Activated CD4-positive, CD25-positive, alpha-beta regulatory T cell treated with anti-CD3 and anti-CD28 coated beads, Interleukin-2, amount 50 U/mL, for 24 hours (primary cell): ENCODE measurements at regions not wholly inside any gene's neighbourhood (a gene's known extent, or its start where the extent isn't known, plus 50 kb on each side); places are given as distances from the start of the nearest gene placed in this dataset.

Source experiments
- ATAC-seq, 2 donors: fragments of 150-1000 bp; cut with Tn5 transposase; one replicate each; pipeline ENCODE4 v1.10.0; 2021; ENCODE audit warnings: mild to moderate bottlenecking in 1 of 2, moderate library complexity in 1 of 2

DNA sequence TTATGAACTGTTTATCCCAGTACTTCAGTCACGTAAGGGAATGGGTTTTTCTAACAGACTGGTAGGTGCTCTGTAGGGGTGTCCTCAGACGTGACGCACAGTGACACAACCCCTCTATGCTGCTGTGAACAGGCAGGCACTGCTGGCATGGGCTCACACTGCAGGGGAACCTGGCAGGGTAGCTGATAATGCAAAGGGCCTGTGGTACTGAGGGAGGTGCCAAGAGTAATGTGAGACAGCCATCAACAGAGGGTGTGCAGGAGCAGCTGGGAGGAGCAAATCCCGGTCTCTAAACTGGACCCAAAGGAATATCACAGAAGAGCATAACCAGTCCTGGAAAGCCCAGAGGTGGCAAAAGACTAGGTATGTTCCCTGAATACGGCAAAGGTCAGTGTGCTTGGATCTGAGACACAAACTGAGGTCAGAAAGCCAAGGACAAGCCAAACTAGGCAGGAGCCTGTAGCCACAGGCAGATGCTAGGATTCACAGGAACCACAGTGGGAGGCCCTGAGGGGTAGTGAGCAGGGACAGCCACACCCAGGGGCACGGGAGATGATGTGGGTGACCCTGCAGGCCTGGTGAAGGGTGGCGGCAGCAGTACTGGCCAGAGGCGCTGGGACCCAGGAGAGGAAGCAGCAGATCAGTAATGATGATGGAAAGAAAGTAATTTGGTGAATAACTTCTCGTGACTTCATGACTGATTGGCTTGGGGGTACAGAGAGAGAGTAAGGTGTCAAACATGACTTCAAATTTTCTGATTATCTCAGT, 248.1 kb upstream of the CHRNA7 start:
- no peak for ATAC-seq

DNA sequence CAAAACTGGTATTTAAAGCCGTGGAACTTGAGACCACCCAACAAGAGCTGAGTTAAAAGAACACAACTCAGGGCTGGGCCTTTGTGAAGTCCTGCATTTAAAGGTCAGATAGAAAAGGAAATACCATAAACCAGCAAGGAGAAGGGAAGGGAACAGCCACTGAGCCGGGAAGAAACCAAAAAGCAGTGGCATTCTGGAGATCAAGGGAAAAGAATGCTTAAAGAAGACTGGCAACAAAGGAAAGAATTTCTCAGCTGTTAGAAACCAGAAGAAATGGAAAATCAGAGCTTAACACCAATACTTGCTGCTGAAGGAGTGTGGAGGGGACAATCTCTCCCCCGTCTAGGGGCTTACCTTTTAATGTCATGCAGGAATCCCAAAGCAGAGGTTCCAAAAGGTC, 247.4 kb upstream of the CHRNA7 start:
- no peak for ATAC-seq

DNA sequence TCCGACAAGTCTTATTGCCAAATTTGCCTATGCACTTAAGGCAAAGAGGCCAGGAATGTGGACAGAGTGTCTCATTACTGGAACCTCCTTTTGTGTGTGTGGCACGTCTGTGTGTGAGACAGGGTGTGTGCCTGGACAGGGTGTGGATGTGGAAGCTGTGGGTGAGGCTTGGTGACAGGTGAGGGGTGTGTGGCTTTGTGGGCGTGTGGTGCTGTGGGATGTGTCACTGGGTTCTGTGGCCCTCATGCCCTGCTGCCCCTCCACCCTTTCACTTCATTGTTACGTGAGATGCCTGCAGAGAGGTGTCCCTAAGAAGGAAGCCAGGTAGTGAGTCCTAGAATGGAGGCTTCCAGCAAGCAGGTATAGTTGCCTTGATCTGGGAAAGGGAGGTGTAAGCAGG, 244.0 kb upstream of the CHRNA7 start:
- no peak for ATAC-seq

DNA sequence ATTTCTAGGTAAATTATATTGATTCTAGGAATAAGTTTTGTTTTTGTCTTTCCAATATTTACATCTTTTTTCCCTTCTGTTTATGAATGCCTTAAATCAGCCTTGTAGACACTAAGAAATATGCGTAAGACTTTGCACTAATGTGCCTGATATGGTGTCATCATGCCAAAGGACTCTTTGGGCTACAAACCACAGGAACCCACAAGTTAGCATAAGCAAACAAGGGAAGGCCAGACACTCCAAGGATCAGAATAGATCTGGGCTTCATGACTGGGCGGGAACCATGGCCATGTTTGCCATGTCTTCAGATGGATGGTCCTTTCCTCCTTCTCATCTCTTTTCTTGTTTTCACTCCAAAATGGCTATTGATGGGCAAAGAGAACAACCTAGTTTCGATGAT, 242.2 kb upstream of the CHRNA7 start:
- ATAC-seq = no peak

DNA sequence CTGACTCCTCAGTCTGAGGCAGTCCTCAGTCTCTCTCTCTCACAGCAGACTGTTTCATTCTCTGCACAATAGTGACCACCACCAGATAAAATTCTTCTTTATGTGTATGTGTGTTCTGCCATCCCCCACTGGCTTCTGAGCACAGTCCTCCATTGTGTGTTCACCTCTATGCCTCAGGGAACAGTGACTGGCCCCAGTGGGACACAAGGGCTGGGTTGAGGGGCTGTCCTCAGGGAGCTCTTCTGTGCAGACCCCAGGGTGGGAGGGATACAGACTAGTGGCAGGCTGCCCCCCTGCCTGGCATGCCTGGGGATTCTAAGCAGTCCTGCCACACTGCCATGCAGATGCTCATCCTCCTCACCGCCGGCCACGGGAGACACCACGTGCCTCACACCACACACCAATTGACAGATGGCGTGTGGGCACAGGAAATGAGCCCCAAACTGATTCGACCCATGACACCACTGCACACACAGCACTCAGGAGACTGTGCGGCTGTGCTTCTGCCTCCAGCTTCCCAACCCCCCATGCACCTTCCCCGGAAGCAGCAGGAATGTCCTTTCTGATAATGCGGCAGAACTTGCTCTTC, 237.6 kb upstream of the CHRNA7 start:
- ATAC-seq = no peak

DNA sequence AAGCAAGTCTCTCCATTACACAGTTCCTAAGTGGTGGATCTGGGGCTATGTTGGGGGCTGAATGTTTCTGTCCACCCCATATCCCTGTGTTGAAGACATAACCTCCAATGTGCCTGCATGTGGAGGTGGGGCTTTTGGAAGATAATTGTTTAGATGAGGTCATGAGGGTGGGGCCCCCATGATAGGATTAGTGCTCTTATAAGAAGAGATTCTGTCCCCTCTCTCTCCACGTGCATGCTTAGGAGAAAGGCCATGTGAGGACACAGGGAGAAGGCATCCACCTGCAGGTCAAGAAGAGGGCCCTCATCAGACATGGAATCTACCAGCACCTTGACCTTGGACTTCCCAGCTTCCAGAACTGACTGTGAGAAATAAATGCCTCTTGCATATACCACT, 231.0 kb upstream of the CHRNA7 start:
- ATAC-seq = no peak

DNA sequence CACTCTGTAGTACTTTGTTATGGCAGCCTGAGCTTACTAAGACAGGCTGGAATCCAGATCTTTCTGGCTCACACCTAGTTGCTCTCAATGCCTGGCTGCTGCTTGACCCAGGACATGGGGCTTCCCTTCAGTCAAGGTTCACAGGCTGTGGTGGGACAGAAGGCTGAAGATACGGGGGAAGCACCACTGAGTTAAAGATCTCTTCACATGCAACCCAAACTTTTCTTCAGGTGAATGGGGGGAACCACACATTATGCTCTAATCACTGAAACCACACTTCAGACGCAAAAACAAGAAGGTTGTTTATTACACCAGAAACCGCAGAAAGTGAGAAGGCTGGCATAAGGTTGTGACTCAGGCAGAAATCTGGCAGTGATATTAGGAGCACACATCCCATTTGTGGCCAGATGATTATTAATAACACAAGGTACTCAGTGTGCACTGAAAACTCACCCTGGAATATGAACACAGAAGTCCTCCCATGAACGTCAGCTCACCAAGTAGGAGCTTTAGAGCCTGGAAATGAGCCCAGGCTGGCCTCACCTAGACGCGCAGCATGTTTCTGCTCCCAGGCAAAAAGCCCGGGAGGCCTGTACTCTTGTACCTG, 230.5 kb upstream of the CHRNA7 start:
- ATAC-seq = no peak

DNA sequence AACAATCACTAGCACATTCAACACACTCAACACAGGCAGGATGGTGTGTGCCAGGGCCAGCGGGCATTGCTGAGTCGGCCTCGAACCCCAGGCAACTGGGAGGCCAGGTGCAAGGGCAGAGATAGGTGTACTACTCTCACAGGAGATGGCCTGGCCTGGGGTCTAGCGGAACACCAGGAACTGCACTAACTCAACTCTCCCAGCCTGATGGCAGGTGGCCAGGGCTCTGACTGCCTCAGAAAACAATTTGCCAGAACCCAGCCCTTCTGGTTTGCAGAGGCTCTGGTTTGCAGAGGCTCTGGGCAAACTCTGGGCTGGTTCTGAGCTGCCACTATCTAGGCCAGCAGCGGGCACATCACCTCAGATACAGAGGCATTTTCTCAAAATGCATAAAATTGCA, 229.2 kb upstream of the CHRNA7 start:
- no peak for ATAC-seq

DNA sequence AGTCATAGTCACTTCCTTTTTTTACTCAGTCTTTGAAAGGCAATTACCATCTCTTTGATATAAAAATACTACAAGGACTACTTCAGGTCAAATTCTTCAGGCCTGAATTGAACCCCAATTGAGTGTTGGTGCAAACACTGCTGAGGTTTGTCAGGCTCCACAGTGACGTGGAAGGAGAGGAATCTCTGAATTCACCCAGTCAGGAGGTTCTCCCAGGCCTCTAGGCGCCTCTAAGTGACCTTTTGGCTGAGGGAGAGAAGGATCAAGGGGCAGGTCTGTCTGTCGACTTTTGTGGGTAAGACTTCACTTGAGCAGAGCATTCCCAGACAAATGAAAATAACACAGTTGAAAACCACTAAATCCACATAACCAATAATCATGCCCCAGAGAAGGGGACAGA, 227.6 kb upstream of the CHRNA7 start:
- ATAC-seq = no peak

DNA sequence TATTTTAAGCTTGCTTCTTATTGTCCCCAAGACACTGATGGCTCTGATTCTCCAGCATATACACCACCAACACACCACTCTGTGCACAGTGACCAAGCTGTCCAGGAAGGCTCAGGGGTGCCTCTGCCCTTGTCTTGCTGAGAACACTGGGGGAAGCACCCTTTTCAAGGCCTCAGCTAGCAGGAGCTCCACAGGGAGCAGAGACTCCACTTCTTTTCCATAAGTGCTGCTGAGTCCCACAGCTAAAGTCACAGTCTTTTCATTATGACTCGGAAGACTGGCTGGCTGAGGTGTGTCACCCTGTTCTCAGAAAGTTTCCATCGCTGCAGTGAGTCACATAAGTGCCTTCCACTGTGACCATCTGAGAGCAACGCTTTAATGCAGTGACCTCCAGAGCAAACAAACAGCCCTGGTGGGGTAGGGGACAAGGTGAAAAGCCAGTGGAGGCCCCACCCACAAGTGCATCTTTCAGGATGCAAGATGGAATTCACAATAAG, 226.9 kb upstream of the CHRNA7 start:
- ATAC-seq = peak; percentile 24 to 45

DNA sequence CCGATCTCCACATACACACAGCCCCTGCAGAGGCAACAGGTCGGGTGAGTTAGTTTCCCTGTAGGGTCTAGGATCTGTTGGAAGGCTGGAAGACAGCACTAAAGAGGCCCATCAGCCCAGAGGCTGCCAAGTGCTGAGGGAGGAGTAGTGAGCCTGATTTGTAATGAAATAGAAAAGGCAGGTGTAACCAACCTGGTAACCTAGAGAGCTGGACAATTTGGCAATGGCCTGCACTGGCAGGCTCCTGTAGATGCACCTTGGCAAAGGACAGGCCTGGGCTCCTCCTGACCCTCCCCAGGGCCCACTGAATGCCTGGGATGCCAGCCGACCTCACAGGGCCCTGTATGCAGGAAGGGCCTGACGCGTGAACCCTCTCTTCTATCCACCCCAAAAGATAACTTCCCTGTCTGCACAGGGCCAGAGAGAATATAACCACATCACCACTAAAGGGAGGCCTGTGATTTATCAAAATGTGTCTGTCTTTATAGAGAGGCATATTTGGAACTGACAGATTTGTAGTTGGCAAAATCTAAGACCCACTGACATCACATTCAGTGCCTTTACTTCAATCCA, 225.1 kb upstream of the CHRNA7 start:
- ATAC-seq = no peak

DNA sequence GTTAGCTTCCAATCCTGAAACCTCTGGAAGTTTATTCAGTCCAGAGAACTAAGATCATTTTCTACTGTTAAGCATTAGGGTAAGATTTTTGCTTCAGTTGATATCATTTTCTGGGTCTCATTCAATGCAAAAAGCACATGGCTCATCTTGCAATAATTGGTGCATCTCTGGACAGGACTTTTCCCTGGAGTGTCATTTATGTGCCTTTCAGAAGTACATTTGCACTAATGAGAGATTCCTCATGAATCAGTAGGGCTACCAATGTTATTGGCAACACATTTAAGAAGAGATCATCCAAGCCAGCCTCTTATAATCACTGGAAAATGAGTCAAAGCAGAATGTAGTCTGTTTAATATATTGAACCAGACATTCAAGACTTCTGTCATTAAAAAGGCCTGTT, 224.2 kb upstream of the CHRNA7 start:
- no peak for ATAC-seq

DNA sequence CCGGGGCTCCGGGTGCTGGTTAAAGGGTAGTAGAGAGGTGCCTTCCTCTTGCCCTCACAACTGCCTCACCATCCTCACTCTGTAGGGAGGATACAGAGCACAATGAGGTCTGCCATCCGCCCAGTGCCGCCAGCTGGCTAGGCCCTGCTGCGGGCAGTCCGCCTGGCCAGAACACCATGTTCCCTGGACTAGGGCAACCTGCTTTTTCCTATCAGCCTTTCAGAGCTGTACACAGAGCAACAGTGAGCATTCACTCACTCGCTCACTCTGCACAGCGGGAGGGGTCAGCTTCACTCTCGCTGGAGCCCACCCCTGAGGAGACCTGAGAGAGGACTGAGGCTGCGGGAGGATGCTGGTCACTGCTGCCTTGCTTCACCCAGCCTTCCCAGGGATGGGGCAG, 218.7 kb upstream of the CHRNA7 start:
- no peak for ATAC-seq

DNA sequence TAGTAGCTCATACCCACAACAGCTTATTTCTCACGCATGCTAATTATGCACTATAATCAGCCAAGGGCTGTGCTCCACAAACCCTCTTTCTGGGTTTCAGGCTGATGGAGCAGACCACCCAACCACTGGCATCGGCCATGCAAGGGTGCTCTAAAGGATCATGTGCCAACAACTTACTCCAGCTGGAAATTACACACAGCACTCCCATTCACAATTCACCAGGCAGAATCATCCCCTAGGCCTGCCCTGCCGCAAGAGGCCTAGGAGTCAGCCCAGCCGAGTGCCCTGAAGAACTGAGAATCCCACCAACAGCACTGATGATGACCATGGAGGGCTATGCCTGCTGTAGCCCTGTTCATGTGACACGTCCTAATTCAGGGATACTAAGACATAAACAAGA, 216.2 kb upstream of the CHRNA7 start:
- no peak for ATAC-seq

DNA sequence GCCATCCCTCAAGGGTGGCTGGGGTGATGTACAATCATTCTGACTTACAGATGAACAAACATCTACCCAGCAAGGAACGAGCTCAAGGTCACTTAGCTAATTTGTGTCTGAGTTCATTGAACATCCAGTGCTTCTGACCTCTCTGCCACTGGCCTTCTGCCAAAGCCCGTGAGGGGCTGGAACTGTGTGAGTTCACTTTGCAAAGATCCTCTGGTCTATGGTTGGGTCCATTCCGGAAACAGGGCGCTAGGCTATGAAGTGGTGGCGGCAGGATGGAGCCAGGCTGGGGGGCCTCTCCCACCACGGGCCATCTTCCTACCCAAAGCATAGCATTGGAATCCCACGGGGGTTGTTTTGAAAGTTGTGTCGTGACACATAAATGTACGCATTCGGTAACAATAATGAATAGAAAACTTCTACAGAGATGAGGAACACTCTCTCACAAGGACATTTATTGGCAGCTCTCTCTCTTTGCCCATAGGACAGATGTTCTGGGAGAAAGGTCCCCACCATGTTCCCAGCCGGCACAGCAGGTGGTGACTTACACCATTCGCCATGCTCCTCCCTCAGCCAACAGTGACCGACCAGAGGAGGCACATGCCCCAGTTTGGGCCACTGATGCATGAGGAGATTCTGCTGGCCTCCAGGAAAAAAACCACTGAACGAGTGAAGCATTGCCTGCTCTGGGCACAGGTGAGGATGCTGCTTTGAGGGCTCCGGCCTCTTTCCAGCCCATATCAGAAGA, 214.7 kb upstream of the CHRNA7 start:
- no peak for ATAC-seq

DNA sequence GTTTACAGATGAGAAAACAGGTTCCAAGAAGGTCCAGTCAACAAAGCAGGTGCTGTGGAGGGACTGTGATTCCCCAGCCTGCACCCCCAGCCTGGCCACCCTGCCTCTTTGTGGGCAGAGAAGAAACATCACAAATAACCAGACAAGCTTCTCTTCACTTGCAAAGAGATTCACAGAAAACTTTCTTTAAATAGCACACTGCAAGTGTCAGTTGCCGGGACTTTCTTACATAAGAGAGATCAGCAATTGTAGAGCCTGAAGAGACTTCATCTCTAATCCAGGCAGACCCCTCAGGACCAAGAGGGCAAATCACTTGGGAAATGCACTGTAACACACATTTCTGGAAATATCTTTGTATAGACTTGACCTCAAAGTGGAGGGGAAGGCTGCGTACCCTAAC, 207.9 kb upstream of the CHRNA7 start:
- ATAC-seq = no peak

DNA sequence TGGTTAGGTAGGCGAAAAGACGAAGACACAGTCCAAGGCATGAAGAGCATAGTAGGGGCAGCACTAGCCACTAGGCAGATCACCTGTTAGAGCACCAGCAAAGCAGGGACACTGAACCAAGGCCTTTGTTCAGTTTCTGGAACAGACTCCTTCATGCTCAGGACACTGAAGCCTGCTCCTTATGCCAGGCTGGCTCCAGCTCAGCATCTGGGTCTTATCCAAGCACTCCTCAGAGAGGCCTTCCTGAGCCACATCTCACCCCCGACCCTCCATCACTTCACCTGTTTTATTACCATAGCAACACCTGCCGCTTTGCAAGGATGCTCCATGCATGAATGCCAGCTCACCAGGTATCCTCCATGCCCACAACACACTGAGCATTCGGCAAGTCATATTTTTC, 206.3 kb upstream of the CHRNA7 start:
- no peak for ATAC-seq

DNA sequence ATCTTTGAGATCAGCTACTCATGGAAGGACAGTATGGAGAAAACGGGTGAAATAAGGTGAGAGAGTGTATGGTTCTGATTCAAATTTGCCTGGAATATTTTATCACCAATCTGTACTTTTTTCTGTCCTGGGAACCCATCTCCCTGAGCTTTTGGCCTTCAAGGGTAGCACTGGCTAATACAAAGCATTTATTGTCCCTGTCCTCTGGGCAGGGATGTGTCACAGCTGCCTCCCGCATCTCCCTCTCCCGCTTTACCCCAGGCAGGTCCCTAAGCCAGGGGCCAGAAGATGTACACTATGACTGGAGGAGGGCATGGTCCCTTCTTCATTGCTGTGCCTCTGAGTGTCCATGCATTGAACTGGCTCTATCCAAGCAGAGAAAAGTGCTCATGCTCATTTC, 201.7 kb upstream of the CHRNA7 start:
- no peak for ATAC-seq

DNA sequence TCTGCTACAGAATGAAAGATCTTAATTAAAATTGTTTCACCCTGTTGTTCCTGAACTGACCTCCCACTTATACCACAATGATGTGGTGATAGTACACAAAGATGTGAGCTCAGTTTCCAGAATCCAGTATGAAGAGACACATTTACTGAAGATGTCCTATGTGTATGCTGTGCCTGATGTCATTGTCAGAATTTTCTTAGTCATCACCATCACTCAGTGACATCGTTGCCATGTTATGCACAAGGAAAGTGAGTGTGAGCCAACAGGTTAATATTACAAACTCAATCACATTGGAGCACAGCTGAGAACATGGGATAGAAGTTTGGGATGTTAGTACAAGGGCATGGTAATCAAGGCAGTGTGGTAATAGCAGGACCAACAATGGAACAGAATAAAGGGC, 199.7 kb upstream of the CHRNA7 start:
- no peak for ATAC-seq

DNA sequence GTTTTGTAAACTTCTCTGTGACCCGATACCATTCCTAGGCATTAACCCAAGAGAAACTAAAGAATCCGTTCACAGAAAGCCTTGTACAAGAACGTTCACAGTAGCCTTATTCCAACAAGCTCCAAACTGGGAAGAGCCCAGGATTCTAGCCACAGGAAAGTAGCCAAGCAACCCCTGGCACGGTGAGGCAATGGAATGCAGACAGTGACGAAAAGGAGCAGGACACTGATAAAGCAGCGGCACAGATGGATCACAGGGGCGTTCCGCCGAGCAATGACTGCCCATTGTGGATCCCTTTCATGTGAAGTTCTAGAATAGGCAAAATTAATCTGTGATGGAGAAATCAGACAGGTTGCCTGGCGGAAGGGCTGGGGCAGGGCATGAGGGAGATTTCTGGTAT, 198.7 kb upstream of the CHRNA7 start:
- no peak for ATAC-seq

DNA sequence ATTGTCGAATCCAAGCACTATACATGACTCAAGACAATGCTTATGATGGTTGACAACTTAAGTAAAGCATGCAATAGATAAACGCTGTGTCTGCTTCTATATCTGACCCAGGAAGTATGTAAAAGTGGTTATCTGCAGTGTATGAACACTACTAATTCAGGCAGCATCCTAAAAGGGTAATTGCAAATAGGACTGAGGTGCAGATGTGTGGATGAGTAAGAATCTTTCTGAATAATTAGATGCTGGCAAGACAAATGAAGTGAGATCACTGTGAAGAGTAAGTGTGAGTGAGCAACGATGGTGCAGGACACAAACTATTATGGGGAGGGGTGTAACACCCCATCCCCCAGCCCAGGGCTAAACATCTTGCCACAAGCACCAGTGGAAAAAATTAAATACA, 195.7 kb upstream of the CHRNA7 start:
- no peak for ATAC-seq

DNA sequence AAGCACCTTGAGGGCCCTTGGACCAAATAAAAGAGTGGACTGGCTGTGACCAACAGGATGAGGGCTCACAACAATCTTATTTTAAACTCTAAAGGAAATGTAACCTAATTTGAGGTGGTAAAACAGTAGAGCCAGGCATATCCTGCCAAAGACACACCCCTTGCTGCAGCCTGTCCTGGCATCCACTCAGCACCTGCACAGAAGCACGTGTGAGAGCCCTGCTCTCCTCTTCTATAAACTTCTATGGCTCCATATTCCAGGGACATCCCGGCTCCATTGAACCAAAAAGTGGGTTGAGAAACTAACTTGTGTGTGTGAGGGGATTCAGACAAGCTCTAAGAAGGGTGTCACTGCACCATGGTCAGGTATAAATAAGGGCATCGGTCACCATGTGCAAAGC, 190.9 kb upstream of the CHRNA7 start:
- no peak for ATAC-seq

DNA sequence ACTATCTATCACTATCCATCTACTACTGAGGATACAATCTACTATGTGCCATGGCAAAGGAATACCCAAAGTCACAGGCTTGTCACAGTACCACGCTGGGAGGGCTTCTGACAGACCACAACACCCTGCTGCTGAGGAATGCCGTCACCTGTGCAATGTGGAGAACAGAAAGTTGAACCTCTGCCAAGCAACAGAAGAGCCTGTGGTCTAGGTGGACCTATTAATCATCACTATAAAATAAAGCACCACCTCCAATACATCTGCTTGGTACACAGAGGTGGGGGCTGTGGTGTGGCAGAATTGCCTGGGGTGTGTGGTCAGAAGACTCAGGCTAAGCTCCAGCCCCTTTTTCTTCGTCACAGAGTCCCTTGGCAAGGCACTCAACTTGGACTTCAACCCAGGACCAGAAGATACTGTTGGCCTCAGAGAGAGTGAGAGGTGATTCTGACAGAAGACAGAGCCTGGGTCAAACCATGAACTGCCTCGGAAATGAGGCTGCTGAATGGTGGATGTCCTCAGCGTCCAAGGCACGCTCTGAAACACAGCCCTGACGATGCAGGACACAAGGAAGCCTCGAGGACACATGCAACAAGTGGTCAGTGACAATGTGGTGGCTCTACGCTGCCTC, 189.4 kb upstream of the CHRNA7 start:
- no peak for ATAC-seq
